BE2C (cell line): ENCODE measurements at regions not wholly inside any gene's neighbourhood (a gene's known extent, or its start where the extent isn't known, plus 50 kb on each side); places are given as distances from the start of the nearest gene placed in this dataset.

Experiments used
- DNase-seq: peaks from one replicate; pipeline ENCODE4 v3.0.0-alpha.2; 2020
- H3K27me3 ChIP-seq: fragments of 250-450 bp; sonication (Bioruptor Pico); 2 replicates; pipeline ENCODE4 v1.5.1; 2020; ENCODE audit warnings: mild to moderate bottlenecking
- H3K36me3 ChIP-seq: fragments of 250-450 bp; sonication (Bioruptor Pico); 2 replicates; pipeline ENCODE4 v1.5.1; 2020; ENCODE audit warnings: mild to moderate bottlenecking
- H3K4me1 ChIP-seq: fragments of 250-450 bp; sonication (Bioruptor Pico); 2 replicates; pipeline ENCODE4 v1.5.1; 2020
- H3K4me3 ChIP-seq: 2 replicates; pipeline ENCODE4 v1.5.1; 2011; ENCODE audit warnings: low read depth, low read length
- H3K9me3 ChIP-seq: fragments of 250-450 bp; sonication (Bioruptor Pico); 2 replicates; pipeline ENCODE4 v1.5.1; 2020
- TF ChIP-seq, protein P1 (sequence below): IDR thresholded peaks from 2 replicates; pipeline ENCODE4 v1.5.1; 2012; ENCODE audit warnings: mild to moderate bottlenecking, low read depth, low read length

DNA sequence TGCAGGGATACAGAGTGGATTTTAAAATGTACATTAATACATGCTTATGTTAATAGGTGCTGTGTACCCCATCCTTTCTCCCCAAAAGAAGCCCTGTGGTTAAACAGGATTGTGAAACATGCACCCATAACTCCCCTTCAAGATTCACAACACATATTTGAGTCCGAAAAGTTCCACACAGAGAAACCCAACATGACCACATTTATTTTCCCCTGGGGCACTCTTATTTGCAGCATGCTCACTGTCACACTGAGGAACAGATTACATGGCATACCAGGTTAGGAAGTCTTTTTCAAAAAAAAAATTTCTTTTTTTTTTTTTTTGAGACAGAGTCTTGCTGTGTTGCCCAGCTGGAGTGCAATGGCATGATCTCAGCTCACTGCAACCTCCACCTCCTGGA is 67.7 kb upstream of the COL5A2 start:
- Histone ChIP-seq H3K4me1 (no peaks in the 10 kb centered on the region), H3K27me3 (no peaks in the 10 kb centered on the region), H3K4me3 (no peak overlapping the region), H3K36me3 (no peaks in the 10 kb centered on the region), H3K9me3 (no peaks in the 10 kb centered on the region)
- TF ChIP-seq, protein P1, sequence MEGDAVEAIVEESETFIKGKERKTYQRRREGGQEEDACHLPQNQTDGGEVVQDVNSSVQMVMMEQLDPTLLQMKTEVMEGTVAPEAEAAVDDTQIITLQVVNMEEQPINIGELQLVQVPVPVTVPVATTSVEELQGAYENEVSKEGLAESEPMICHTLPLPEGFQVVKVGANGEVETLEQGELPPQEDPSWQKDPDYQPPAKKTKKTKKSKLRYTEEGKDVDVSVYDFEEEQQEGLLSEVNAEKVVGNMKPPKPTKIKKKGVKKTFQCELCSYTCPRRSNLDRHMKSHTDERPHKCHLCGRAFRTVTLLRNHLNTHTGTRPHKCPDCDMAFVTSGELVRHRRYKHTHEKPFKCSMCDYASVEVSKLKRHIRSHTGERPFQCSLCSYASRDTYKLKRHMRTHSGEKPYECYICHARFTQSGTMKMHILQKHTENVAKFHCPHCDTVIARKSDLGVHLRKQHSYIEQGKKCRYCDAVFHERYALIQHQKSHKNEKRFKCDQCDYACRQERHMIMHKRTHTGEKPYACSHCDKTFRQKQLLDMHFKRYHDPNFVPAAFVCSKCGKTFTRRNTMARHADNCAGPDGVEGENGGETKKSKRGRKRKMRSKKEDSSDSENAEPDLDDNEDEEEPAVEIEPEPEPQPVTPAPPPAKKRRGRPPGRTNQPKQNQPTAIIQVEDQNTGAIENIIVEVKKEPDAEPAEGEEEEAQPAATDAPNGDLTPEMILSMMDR = no peak
- DNase-seq = no peak

- TF ChIP-seq, protein P1 = no peak
Observed at GRCh38 chr2:189248141-189248540, 68.6 kb upstream of the COL5A2 start.

GRCh38 chr2:189249171-189249570 is 69.6 kb upstream of the COL5A2 start:
- H3K36me3 ChIP-seq = no peaks in the 10 kb centered on the region; the same call in 1 of the 2 replicates
- no peaks in the 10 kb centered on the region for H3K27me3 ChIP-seq
- no peak for DNase-seq
- H3K9me3 ChIP-seq = no peaks in the 10 kb centered on the region
- TF ChIP-seq, protein P1 = no peak
- no peak overlapping the region for H3K4me3 ChIP-seq
- peaks cover 3% of the 10 kb centered on the region; the same call in 1 of the 2 replicates for H3K4me1 ChIP-seq

More at GRCh38 chr2:189248141-189248540, 68.6 kb upstream of the COL5A2 start:
- Histone ChIP-seq H3K27me3 (no peaks in the 10 kb centered on the region), H3K36me3 (no peaks in the 10 kb centered on the region; the same call in 1 of the 2 replicates), H3K4me3 (no peak overlapping the region), H3K9me3 (no peaks in the 10 kb centered on the region), H3K4me1 (peaks cover under 1% of the 10 kb centered on the region; the same call in 1 of the 2 replicates)
- no peak for DNase-seq

- Histone ChIP-seq H3K27me3 (no peaks in the 10 kb centered on the region), H3K4me3 (no peak overlapping the region), H3K36me3 (no peaks in the 10 kb centered on the region; the same call in 1 of the 2 replicates), H3K9me3 (no peaks in the 10 kb centered on the region), H3K4me1 (peaks cover 3% of the 10 kb centered on the region; the same call in 1 of the 2 replicates)
- TF ChIP-seq, protein P1 = no peak
- DNase-seq = no peak
Observed at GRCh38 chr2:189249901-189250300, 70.3 kb upstream of the COL5A2 start.

DNA sequence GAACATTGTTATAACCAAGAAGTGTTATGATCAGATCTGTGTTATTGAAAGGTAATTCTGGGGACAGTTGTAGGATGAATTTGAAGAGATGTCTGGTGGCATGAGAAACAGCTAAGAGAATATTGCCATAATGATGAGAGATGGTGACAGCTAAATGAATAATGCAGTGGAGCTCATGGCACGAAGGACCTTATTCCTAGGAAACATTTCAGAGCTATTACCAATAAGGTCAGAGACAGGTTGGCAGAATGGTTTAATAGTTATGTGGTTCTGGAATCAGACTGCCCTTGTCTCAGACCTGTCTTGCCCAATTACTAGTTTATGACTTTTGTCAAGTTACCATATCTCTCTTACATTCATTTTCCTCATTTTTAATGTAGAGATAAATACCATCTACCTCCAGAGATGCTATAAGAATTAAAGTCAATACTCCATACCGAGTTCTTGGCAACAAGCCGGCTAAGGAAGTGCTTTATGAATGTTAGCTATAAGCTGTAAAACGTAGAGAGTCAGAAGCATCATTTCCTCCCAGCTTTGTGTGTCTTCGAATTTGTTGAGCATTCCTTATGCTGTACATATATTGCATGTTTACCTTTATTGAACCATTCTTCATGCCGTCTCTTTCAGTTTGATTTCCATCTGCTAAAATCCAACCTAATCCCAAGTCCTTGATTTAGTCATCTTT is 73.6 kb upstream of the COL5A2 start:
- H3K9me3 ChIP-seq = no peaks in the 10 kb centered on the region
- TF ChIP-seq, protein P1 = no peak
- no peak overlapping the region for H3K4me3 ChIP-seq
- no peaks in the 10 kb centered on the region for H3K27me3 ChIP-seq
- H3K4me1 ChIP-seq = peaks cover 3% of the 10 kb centered on the region; the same call in 1 of the 2 replicates
- no peak for DNase-seq
- no peaks in the 10 kb centered on the region; the same call in 1 of the 2 replicates for H3K36me3 ChIP-seq

- Histone ChIP-seq H3K4me1 (peaks cover 3% of the 10 kb centered on the region; the same call in 1 of the 2 replicates), H3K4me3 (no peak overlapping the region), H3K27me3 (no peaks in the 10 kb centered on the region), H3K36me3 (no peaks in the 10 kb centered on the region; the same call in 1 of the 2 replicates), H3K9me3 (no peaks in the 10 kb centered on the region)
- DNase-seq = no peak
- TF ChIP-seq, protein P1 = no peak
Observed at GRCh38 chr2:189253836-189254235, 74.3 kb upstream of the COL5A2 start.
